B cell (primary cell): ENCODE measurements at regions not wholly inside any gene's neighbourhood (a gene's known extent, or its start where the extent isn't known, plus 50 kb on each side); places are given as distances from the start of the nearest gene placed in this dataset.

ENCODE experiments used
- ATAC-seq: fragments of 200-7000 bp; cut with Tn5 transposase; one replicate; pipeline ENCODE4 v1.10.0; 2021; ENCODE audit warnings: low read depth, mild to moderate bottlenecking, moderate number of reproducible peaks, moderate library complexity
- CTCF ChIA-PET: fragments of 350-600 bp; sonication (Branson Sonifier 250); formaldehyde crosslinking; loops from one replicate; lab custom pipeline; 2021; ENCODE audit warnings: antibody characterized with exemption, inconsistent platforms; lab: Charles Lee
- POLR2A ChIA-PET: fragments of 350-600 bp; sonication (Branson Sonifier 250); formaldehyde crosslinking; loops from one replicate; lab custom pipeline; 2021; ENCODE audit warnings: antibody characterized with exemption; lab: Charles Lee
- DNase-seq: peaks from one replicate; pipeline ENCODE4 v3.0.0; 2013
- H2AFZ ChIP-seq: 2 replicates; pipeline ENCODE4 v1.6.1; 2012; ENCODE audit warnings: mild to moderate bottlenecking, low read depth, low read length; ENCODE audit not compliant: insufficient read depth, poor library complexity, severe bottlenecking
- H3K27ac ChIP-seq, 2 donors: 1 replicate in 1 of 2; 2 replicates in 1 of 2; pipeline ENCODE4 v1.5.1; 2012 to 2013; ENCODE audit warnings: low read length in 2 of 2, mild to moderate bottlenecking in 2 of 2, moderate library complexity in 1 of 2
- H3K27me3 ChIP-seq, 4 experiments: fragments of 200-600 bp in 1 of 4; sonication (generic) in 1 of 4; replicated peaks in 1 of 4; 1 replicate in 2 of 4; 2 replicates in 2 of 4; pipeline versions ENCODE4 v1.6.1 to v1.7.0; 2013 to 2016; ENCODE audit warnings: low read length in 3 of 4, mild to moderate bottlenecking in 2 of 4, mixed read lengths in 1 of 4, moderate library complexity in 1 of 4; ENCODE audit not compliant: insufficient read depth in 4 of 4, control insufficient read depth in 3 of 4; ENCODE audit errors: control extremely low read depth in 1 of 4
- H3K36me3 ChIP-seq, 2 experiments: replicated peaks in 1 of 2; 1 replicate in 1 of 2; 2 replicates in 1 of 2; pipeline versions ENCODE4 v1.6.1 to v1.7.1; 2013; ENCODE audit warnings: low read length in 1 of 2; ENCODE audit not compliant: insufficient read depth in 2 of 2, control insufficient read depth in 1 of 2; ENCODE audit errors: control extremely low read depth in 1 of 2, extremely low read depth in 1 of 2
- H3K4me1 ChIP-seq, 2 donors: fragments of 200-600 bp in 1 of 2; sonication (generic) in 1 of 2; 1 replicate in 1 of 2; 2 replicates in 1 of 2; pipeline versions ENCODE4 v1.5.1 to v1.6.1; 2013 to 2017; ENCODE audit warnings: low read length in 2 of 2; ENCODE audit not compliant: control insufficient read depth in 2 of 2, insufficient read depth in 2 of 2
- H3K4me2 ChIP-seq: replicated peaks from 2 replicates; pipeline ENCODE3; 2012; ENCODE audit warnings: mild to moderate bottlenecking, low read depth, low read length; ENCODE audit not compliant: poor library complexity, severe bottlenecking
- H3K4me3 ChIP-seq, 5 experiments: fragments of 200-600 bp in 1 of 5; sonication (generic) in 1 of 5; 1 replicate in 3 of 5; 2 replicates in 2 of 5; pipeline versions ENCODE4 v1.5.1 to v1.7.0; 2011 to 2016; ENCODE audit warnings: low read length in 4 of 5, mild to moderate bottlenecking in 4 of 5, low read depth in 2 of 5, control low read depth in 1 of 5, moderate library complexity in 1 of 5; ENCODE audit not compliant: insufficient read depth in 1 of 5; ENCODE audit errors: control extremely low read depth in 1 of 5, extremely low read depth in 1 of 5
- H3K79me2 ChIP-seq: fragments of 200-600 bp; sonication (generic); one replicate; pipeline ENCODE4 v1.6.0; 2016; ENCODE audit warnings: low read length; ENCODE audit not compliant: control insufficient read depth, insufficient read depth
- H3K9ac ChIP-seq: fragments of 200-600 bp; sonication (generic); 2 replicates; pipeline ENCODE4 v1.6.1; 2017; ENCODE audit warnings: mild to moderate bottlenecking, low read length, moderate library complexity
- H3K9me3 ChIP-seq, 3 donors: one replicate each; pipeline versions ENCODE4 v1.6.1 to v1.7.1; 2013; ENCODE audit warnings: low read length in 2 of 3; ENCODE audit not compliant: control insufficient read depth in 2 of 3, insufficient read depth in 1 of 3; ENCODE audit errors: control extremely low read depth in 1 of 3
- H4K20me1 ChIP-seq: 2 replicates; pipeline ENCODE4 v1.6.0; 2012; ENCODE audit warnings: mild to moderate bottlenecking, low read length; ENCODE audit not compliant: insufficient read depth, control insufficient read depth, poor library complexity, severe bottlenecking
- H3K27ac Mint-ChIP-seq: one replicate; pipeline ENCODE4 v1.8.0; 2021; ENCODE audit warnings: mixed read lengths
- H3K27me3 Mint-ChIP-seq: one replicate; pipeline ENCODE4 v1.8.0; 2021; ENCODE audit warnings: mixed read lengths
- H3K4me1 Mint-ChIP-seq: one replicate; pipeline ENCODE4 v1.8.0; 2021; ENCODE audit warnings: mixed read lengths
- H3K4me3 Mint-ChIP-seq: one replicate; pipeline ENCODE4 v1.8.0; 2021; ENCODE audit warnings: mixed read lengths
- H3K9me3 Mint-ChIP-seq: one replicate; pipeline ENCODE4 v1.8.0; 2022; ENCODE audit warnings: mixed read lengths; ENCODE audit not compliant: insufficient read depth
- CTCF ChIP-seq: fragments of 200-600 bp; IDR thresholded peaks from one replicate; pipeline ENCODE4 v1.8.0; 2022; ENCODE audit warnings: antibody characterized with exemption, mild to moderate bottlenecking
- EZH2 ChIP-seq: IDR thresholded peaks from 2 replicates; pipeline ENCODE4 v1.6.1; 2012; ENCODE audit warnings: borderline replicate concordance, low read depth, mild to moderate bottlenecking, moderate library complexity, low read length; ENCODE audit not compliant: insufficient read depth, poor library complexity, severe bottlenecking
- WGBS: methylation state at CpG from one replicate; pipeline ENCODE4 v1.1.5; 2013; ENCODE audit warnings: missing lambda C conversion rate; ENCODE audit not compliant: insufficient coverage; 5-methylcytosine and 5-hydroxymethylcytosine counted together
- intact Hi-C: fragments of 100-400 bp; cut with micrococcal nuclease; formaldehyde crosslinking; loops from one replicate; pipeline ENCODE4 v1.10.0; 2022

- Mint-ChIP-seq H3K4me1 (no peaks in the 10 kb centered on the region), H3K27me3 (no peaks in the 10 kb centered on the region), H3K27ac (no peak overlapping the region), H3K4me3 (no peak overlapping the region), H3K9me3 (peaks cover 5% of the 10 kb centered on the region)
- H3K27ac ChIP-seq, result no peak overlapping the region
- CTCF ChIA-PET, result no interaction called here
- no peaks in the 10 kb centered on the region for H3K4me1 ChIP-seq
- TF ChIP-seq CTCF (no peak), EZH2 (no peak)
- intact Hi-C loops, result no loop called here
- H3K9ac ChIP-seq, result no peak overlapping the region
- no peak for ATAC-seq
- DNase-seq, result no peak
- 97% methylated on average over 4 of the region's 6 CpGs for WGBS
- H3K79me2 ChIP-seq, result no peaks in the 10 kb centered on the region
- H3K27me3 ChIP-seq, result no peaks in the 10 kb centered on the region
- H3K36me3 ChIP-seq, result no peaks in the 10 kb centered on the region
- POLR2A ChIA-PET, result no interaction called here
- no peak overlapping the region for H3K4me2 ChIP-seq
- H3K9me3 ChIP-seq, result peaks cover 0 to 5% (median 0%) of the 10 kb centered on the region in 3 donors
- no peak overlapping the region for H3K4me3 ChIP-seq
- H2AFZ ChIP-seq, result no peak overlapping the region
- H4K20me1 ChIP-seq, result no peaks in the 10 kb centered on the region
These were observed 1304.4 kb upstream of the CDH6 start for GRCh38 chr5:29889051-29889450.

GRCh38 chr5:29885595-29885994 is 1307.9 kb upstream of the CDH6 start:
- H3K4me3 ChIP-seq, result no peak overlapping the region
- 90% methylated on average over 3 of the region's 9 CpGs for WGBS
- H3K4me1 Mint-ChIP-seq, result no peaks in the 10 kb centered on the region
- ATAC-seq (no peak), DNase-seq (no peak)
- no peak overlapping the region for H2AFZ ChIP-seq
- intact Hi-C loops, result no loop called here
- no peaks in the 10 kb centered on the region for H3K79me2 ChIP-seq
- no peak overlapping the region for H3K9ac ChIP-seq
- ChIA-PET POLR2A (no interaction called here), CTCF (no interaction called here)
- no peaks in the 10 kb centered on the region for H4K20me1 ChIP-seq
- H3K4me3 Mint-ChIP-seq, result no peak overlapping the region
- H3K9me3 ChIP-seq, result peaks cover 0 to 5% (median 0%) of the 10 kb centered on the region in 3 donors
- no peak for TF ChIP-seq EZH2
- TF ChIP-seq CTCF, result no peak
- no peaks in the 10 kb centered on the region for H3K4me1 ChIP-seq
- no peaks in the 10 kb centered on the region for H3K27me3 Mint-ChIP-seq
- H3K9me3 Mint-ChIP-seq, result peaks cover 5% of the 10 kb centered on the region
- H3K27ac Mint-ChIP-seq, result no peak overlapping the region
- H3K27me3 ChIP-seq, result no peaks in the 10 kb centered on the region
- no peak overlapping the region for H3K27ac ChIP-seq
- no peaks in the 10 kb centered on the region for H3K36me3 ChIP-seq
- no peak overlapping the region for H3K4me2 ChIP-seq
